Sigmoid colon (tissue), 6 donors: ENCODE measurements at regions not wholly inside any gene's neighbourhood (a gene's known extent, or its start where the extent isn't known, plus 50 kb on each side); places are given as distances from the start of the nearest gene placed in this dataset.

ENCODE experiments used
- DNase-seq: peaks from one replicate; pipeline ENCODE4 v3.0.0-alpha.2; 2019
- H3K27ac ChIP-seq, 4 donors: fragments of 200-600 bp; sonication (generic); one replicate each; pipeline ENCODE4 v1.5.1; 2016 to 2019; ENCODE audit warnings: mild to moderate bottlenecking in 1 of 4
- H3K27me3 ChIP-seq, 3 donors: fragments of 200-600 bp; sonication (generic); one replicate each; pipeline ENCODE4 v1.5.1; 2019; ENCODE audit warnings: mild to moderate bottlenecking in 1 of 3
- H3K36me3 ChIP-seq, 4 donors: fragments of 200-600 bp; sonication (generic); one replicate each; pipeline ENCODE4 v1.5.1; 2016 to 2019
- H3K4me1 ChIP-seq, 4 donors: fragments of 200-600 bp; sonication (generic); one replicate each; pipeline ENCODE4 v1.5.1; 2017 to 2019
- H3K4me3 ChIP-seq, 4 donors: fragments of 200-600 bp; sonication (generic); one replicate each; pipeline ENCODE4 v1.5.1; 2017 to 2019; ENCODE audit warnings: mild to moderate bottlenecking in 2 of 4, moderate library complexity in 1 of 4
- H3K9me3 ChIP-seq, 4 donors: fragments of 200-600 bp in 3 of 4; sonication (generic) in 3 of 4; one replicate each; pipeline versions ENCODE4 v1.5.1 to v1.6.1; 2013 to 2019
- CTCF ChIP-seq, 4 experiments: fragments of 450-650 bp in 3 of 4; fragments of 200-600 bp in 1 of 4; IDR thresholded peaks; one replicate each; pipeline ENCODE4 v1.5.1; 2016 to 2019; ENCODE audit warnings: antibody characterized with exemption in 4 of 4, mild to moderate bottlenecking in 3 of 4, moderate library complexity in 2 of 4
- EP300 ChIP-seq, 4 donors: sonication (generic); formaldehyde crosslinking; IDR thresholded peaks; one replicate each; pipeline ENCODE4 v1.6.1; 2017; ENCODE audit warnings: antibody characterized with exemption in 4 of 4
- POLR2A ChIP-seq, 2 donors: fragments of 450-650 bp; IDR thresholded peaks; one replicate each; pipeline ENCODE4 v1.6.1; 2016; ENCODE audit warnings: antibody characterized with exemption in 2 of 2, mild to moderate bottlenecking in 2 of 2, moderate library complexity in 2 of 2
- POLR2AphosphoS5 ChIP-seq, 4 donors: sonication (generic); formaldehyde crosslinking; IDR thresholded peaks; one replicate each; pipeline ENCODE4 v1.6.1; 2017; ENCODE audit warnings: antibody characterized with exemption in 4 of 4
- WGBS, 2 donors: extraction: QIAGEN DNeasy Blood & Tissue Kit; methylation state at CpG; one replicate each; pipeline ENCODE4 v1.1.7; 2013; 5-methylcytosine and 5-hydroxymethylcytosine counted together
- intact Hi-C: fragments of 100-400 bp; cut with DNase I; formaldehyde crosslinking; loops from one replicate; pipeline ENCODE4 v1.15.1; 2023
- donor health status: healthy with polysubstance abuse.
- donor health status: healthy.

GRCh38 chr1:78240191-78240590, 194.4 kb downstream of the GIPC2 start:
- intact Hi-C loops = no loop called here
- no peak for TF ChIP-seq POLR2A (IDR thresholded peaks at IDR 0.05)
- TF ChIP-seq POLR2AphosphoS5 (IDR thresholded peaks at IDR 0.05) = no peak
- TF ChIP-seq CTCF (IDR thresholded peaks at IDR 0.05) = no peak
- no peak for TF ChIP-seq EP300 (IDR thresholded peaks at IDR 0.05)
- Histone ChIP-seq H3K4me1 (peaks cover 0 to 4% (median 0%) of the 10 kb centered on the region in 4 donors), H3K4me3 (no peak overlapping the region), H3K9me3 (no peaks in the 10 kb centered on the region), H3K36me3 (no peaks in the 10 kb centered on the region), H3K27me3 (no peaks in the 10 kb centered on the region), H3K27ac (no peak overlapping the region)
- WGBS, 2 donors = 72 to 77% methylated on average over 2 of the region's 2 CpGs
- no peak for DNase-seq

GRCh38 chr1:78240755-78241154, 195.0 kb downstream of the GIPC2 start:
- Histone ChIP-seq H3K4me1 (peaks cover 0 to 4% (median 0%) of the 10 kb centered on the region in 4 donors), H3K27me3 (no peaks in the 10 kb centered on the region), H3K4me3 (no peak overlapping the region), H3K36me3 (no peaks in the 10 kb centered on the region), H3K9me3 (no peaks in the 10 kb centered on the region), H3K27ac (no peak overlapping the region)
- intact Hi-C loops = no loop called here
- WGBS, 2 donors = 60 to 82% methylated on average over 3 of the region's 3 CpGs
- no peak for TF ChIP-seq EP300 (IDR thresholded peaks at IDR 0.05)
- TF ChIP-seq CTCF (IDR thresholded peaks at IDR 0.05) = no peak
- no peak for TF ChIP-seq POLR2A (IDR thresholded peaks at IDR 0.05)
- no peak for DNase-seq

DNA sequence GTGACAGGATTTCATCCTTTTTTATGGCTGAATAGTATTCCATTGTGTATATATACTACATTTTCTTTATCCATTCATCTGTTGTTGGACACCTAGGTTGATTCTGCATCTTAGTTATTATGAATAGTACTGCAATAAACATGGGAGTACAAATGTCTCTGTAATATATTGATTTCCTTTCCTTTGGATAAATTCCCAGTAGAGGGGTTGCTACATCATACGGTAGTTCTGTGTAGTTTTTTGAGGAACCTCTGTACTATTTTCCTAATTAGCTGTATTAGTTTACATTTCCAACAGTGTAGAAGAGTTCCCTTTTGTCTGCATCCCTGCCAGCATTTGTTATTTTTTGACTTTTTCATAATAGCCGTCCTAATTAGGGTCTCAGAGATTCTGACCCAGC, 201.3 kb downstream of the GIPC2 start:
- intact Hi-C loops = no loop called here
- DNase-seq = no peak
- no peak for TF ChIP-seq POLR2AphosphoS5 (IDR thresholded peaks at IDR 0.05)
- Histone ChIP-seq H3K36me3 (no peaks in the 10 kb centered on the region), H3K27ac (no peak overlapping the region), H3K4me1 (no peaks in the 10 kb centered on the region), H3K27me3 (no peaks in the 10 kb centered on the region), H3K4me3 (no peak overlapping the region), H3K9me3 (no peaks in the 10 kb centered on the region)
- WGBS, 2 donors = 69 to 89% methylated on average over 2 of the region's 2 CpGs

- Histone ChIP-seq H3K4me1 (no peaks in the 10 kb centered on the region), H3K27ac (no peak overlapping the region), H3K36me3 (no peaks in the 10 kb centered on the region), H3K4me3 (no peak overlapping the region), H3K27me3 (no peaks in the 10 kb centered on the region), H3K9me3 (no peaks in the 10 kb centered on the region)
- WGBS, 2 donors = 70 to 81% methylated on average over 4 of the region's 4 CpGs
- intact Hi-C loops = no loop called here
- no peak for TF ChIP-seq CTCF (IDR thresholded peaks at IDR 0.05)
- no peak for TF ChIP-seq POLR2A (IDR thresholded peaks at IDR 0.05)
- TF ChIP-seq POLR2AphosphoS5 (IDR thresholded peaks at IDR 0.05) = no peak
- no peak for TF ChIP-seq EP300 (IDR thresholded peaks at IDR 0.05)
- no peak for DNase-seq
Observed at GRCh38 chr1:78250201-78250600, 204.4 kb downstream of the GIPC2 start.

DNA sequence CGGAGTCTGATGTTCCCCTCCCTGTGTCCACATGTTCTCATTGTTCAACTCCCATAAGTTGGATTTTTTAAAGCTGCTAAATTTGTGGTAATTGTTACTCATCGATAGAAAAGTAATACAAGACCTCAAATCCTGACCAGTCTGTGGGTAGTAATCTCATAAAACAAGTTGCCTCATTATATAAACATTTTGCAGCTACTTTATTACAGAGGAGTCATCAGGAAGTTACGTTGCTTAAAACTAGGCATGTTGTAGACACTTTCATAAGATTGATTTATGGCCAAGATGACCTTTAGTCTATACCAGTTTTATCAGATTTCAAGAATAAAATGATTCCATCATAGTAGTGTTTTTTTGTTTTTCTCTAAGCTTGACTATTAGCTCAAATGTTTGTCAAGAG, 208.8 kb downstream of the GIPC2 start:
- TF ChIP-seq CTCF (IDR thresholded peaks at IDR 0.05) = no peak
- no peak for TF ChIP-seq POLR2AphosphoS5 (IDR thresholded peaks at IDR 0.05)
- TF ChIP-seq POLR2A (IDR thresholded peaks at IDR 0.05) = no peak
- no peak for TF ChIP-seq EP300 (IDR thresholded peaks at IDR 0.05)

More for the DNA sequence above, 208.8 kb downstream of the GIPC2 start:
- intact Hi-C loops = no loop called here
- no peaks in the 10 kb centered on the region for H3K36me3 ChIP-seq
- H3K27me3 ChIP-seq = no peaks in the 10 kb centered on the region
- DNase-seq = no peak
- no peaks in the 10 kb centered on the region for H3K4me1 ChIP-seq
- no peak overlapping the region for H3K27ac ChIP-seq
- WGBS, 2 donors = 13 to 54% methylated on average over 3 of the region's 3 CpGs
- H3K9me3 ChIP-seq = no peaks in the 10 kb centered on the region
- no peak overlapping the region for H3K4me3 ChIP-seq
